OCI-LY7 (cell line): ENCODE measurements at regions not wholly inside any gene's neighbourhood (a gene's known extent, or its start where the extent isn't known, plus 50 kb on each side); places are given as distances from the start of the nearest gene placed in this dataset.

ENCODE experiments used
- CTCF ChIP-seq: fragments of 200-600 bp; sonication (generic); conservative IDR thresholded peaks from 2 replicates; pipeline ENCODE4 v1.5.1; 2014; ENCODE audit warnings: mild to moderate bottlenecking, antibody characterized with exemption, low read length, moderate library complexity, mixed read lengths
- EZH2phosphoT487 ChIP-seq: fragments of 200-600 bp; sonication (generic); IDR thresholded peaks from 2 replicates; pipeline ENCODE4 v1.6.1; 2018; ENCODE audit warnings: low read depth, borderline replicate concordance, mild to moderate bottlenecking, mixed run types, antibody characterized with exemption, low read length, moderate library complexity, mixed read lengths

- TF ChIP-seq CTCF (no peak), EZH2phosphoT487 (no peak)
These were observed 292.9 kb downstream of the LTN1 start for GRCh38 chr21:28699596-28700259.
